ENCODE measurements at regions not wholly inside any gene's neighbourhood (a gene's known extent, or its start where the extent isn't known, plus 50 kb on each side); places are given as distances from the start of the nearest gene placed in this dataset.

GRCh38 chr13:47437406-47437805 lies 540.6 kb upstream of the HTR2A start:
- TF ChIP-seq CTCF (IDR thresholded peaks at IDR 0.05; ENCODE audit: unreplicated experiment): no peak
- Mint-ChIP-seq H3K27ac (no peak overlapping the region), H3K27me3 (no peaks in the 10 kb centered on the region), H3K36me3 (ENCODE audit: insufficient read depth) (no peaks in the 10 kb centered on the region), H3K4me1 (ENCODE audit: low read depth) (no peaks in the 10 kb centered on the region), H3K9me3 (ENCODE audit: low read depth) (peaks cover 4% of the 10 kb centered on the region), H3K4me3 (ENCODE audit: low read depth) (no peak overlapping the region)
- DNase-seq (ENCODE audit: low spot score, unreplicated experiment): no peak

- no peak for TF ChIP-seq CTCF (IDR thresholded peaks at IDR 0.05; ENCODE audit: unreplicated experiment)
- no peak overlapping the region for H3K27ac Mint-ChIP-seq
- H3K36me3 Mint-ChIP-seq (ENCODE audit: insufficient read depth): no peaks in the 10 kb centered on the region
- no peaks in the 10 kb centered on the region for H3K27me3 Mint-ChIP-seq
- no peak overlapping the region for H3K4me3 Mint-ChIP-seq (ENCODE audit: low read depth)
- H3K4me1 Mint-ChIP-seq (ENCODE audit: low read depth): no peaks in the 10 kb centered on the region
- no peak for DNase-seq (ENCODE audit: low spot score, unreplicated experiment)
- H3K9me3 Mint-ChIP-seq (ENCODE audit: low read depth): peaks cover 4% of the 10 kb centered on the region
Measured at GRCh38 chr13:47433461-47434005, 536.7 kb upstream of the HTR2A start.

- DNase-seq (ENCODE audit: low spot score, unreplicated experiment): no peak
- no peaks in the 10 kb centered on the region for H3K36me3 Mint-ChIP-seq (ENCODE audit: insufficient read depth)
- H3K9me3 Mint-ChIP-seq (ENCODE audit: low read depth): no peaks in the 10 kb centered on the region
- H3K4me3 Mint-ChIP-seq (ENCODE audit: low read depth): no peak overlapping the region
- H3K4me1 Mint-ChIP-seq (ENCODE audit: low read depth): no peaks in the 10 kb centered on the region
- TF ChIP-seq CTCF (IDR thresholded peaks at IDR 0.05; ENCODE audit: unreplicated experiment): no peak
- H3K27me3 Mint-ChIP-seq: no peaks in the 10 kb centered on the region
- no peak overlapping the region for H3K27ac Mint-ChIP-seq
Measured at GRCh38 chr13:47426126-47426849, 529.4 kb upstream of the HTR2A start.

- no peak for DNase-seq (ENCODE audit: low spot score, unreplicated experiment)
- no peak for TF ChIP-seq CTCF (IDR thresholded peaks at IDR 0.05; ENCODE audit: unreplicated experiment)
- Mint-ChIP-seq H3K27me3 (no peaks in the 10 kb centered on the region), H3K36me3 (ENCODE audit: insufficient read depth) (no peaks in the 10 kb centered on the region), H3K4me1 (ENCODE audit: low read depth) (peaks cover 3% of the 10 kb centered on the region), H3K4me3 (ENCODE audit: low read depth) (no peak overlapping the region), H3K9me3 (ENCODE audit: low read depth) (no peaks in the 10 kb centered on the region), H3K27ac (no peak overlapping the region)
Measured at GRCh38 chr13:47421525-47421924, 524.7 kb upstream of the HTR2A start.

GRCh38 chr13:47420568-47420967 lies 523.7 kb upstream of the HTR2A start:
- Mint-ChIP-seq H3K27ac (no peak overlapping the region), H3K36me3 (ENCODE audit: insufficient read depth) (no peaks in the 10 kb centered on the region), H3K4me1 (ENCODE audit: low read depth) (peaks cover 3% of the 10 kb centered on the region), H3K27me3 (no peaks in the 10 kb centered on the region), H3K4me3 (ENCODE audit: low read depth) (no peak overlapping the region), H3K9me3 (ENCODE audit: low read depth) (no peaks in the 10 kb centered on the region)
- TF ChIP-seq CTCF (IDR thresholded peaks at IDR 0.05; ENCODE audit: unreplicated experiment): no peak
- no peak for DNase-seq (ENCODE audit: low spot score, unreplicated experiment)
